SKM-1 treated with dmso at 0.1 percent for 144 hours (cell line): ENCODE measurements at regions not wholly inside any gene's neighbourhood (a gene's known extent, or its start where the extent isn't known, plus 50 kb on each side); places are given as distances from the start of the nearest gene placed in this dataset.
"Not testable (repeated sequence)": the region's sequence is repeated elsewhere in the genome, so short reads cannot be mapped to it uniquely, and the experiment has no call there.

ENCODE experiments used
- DNase-seq: peaks from one replicate; lab custom pipeline; 2025; ENCODE audit not compliant: unreplicated experiment; lab: John Stamatoyannopoulos, UW

DNA sequence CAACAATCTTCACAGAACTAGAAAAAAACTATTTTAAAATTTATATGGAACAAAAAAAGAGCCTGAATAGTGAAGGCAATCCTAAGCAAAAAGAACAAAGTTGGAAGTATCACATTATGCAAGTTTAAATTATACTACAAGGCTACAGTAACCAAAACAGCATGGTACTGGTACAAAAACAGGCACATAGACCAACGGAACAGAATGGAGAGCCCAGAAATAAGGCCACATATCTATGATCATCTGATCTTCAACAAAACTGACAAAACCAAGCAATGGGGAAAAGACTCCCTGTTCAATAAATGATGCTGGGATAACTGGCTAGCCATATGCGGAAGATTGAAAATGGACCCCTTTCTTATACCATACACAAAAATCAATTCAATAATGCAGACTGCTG lies 74.4 kb upstream of the RTN4 start:
- not testable (repeated sequence) for DNase-seq

- no peak for DNase-seq
Measured at GRCh38 chr2:55123851-55124269, 73.6 kb upstream of the RTN4 start.

- no peak for DNase-seq
Measured at GRCh38 chr2:55120634-55121359, 70.5 kb upstream of the RTN4 start.

GRCh38 chr2:55119711-55120487 lies 69.6 kb upstream of the RTN4 start:
- no peak for DNase-seq

DNA sequence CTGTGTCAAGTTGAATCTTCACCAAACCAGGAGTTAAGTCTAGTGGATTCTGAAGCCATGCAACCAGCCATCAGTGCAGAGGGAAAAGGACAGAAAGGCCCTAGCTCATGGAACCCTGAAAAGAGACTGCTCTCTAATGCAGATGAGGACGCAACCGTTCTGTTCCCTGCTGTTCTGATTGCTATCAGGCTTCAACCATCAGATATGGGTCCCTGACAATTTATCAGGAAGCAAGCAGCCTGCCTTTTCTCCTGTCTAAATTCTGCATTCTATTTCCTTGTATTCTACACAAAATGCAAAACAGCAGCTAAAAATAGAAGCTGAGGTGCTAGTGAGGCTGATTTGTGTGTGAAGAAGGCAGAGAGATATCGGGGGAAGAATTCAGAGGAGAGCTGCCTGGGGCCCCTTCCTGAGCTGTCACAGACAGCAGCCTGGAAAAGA lies 68.4 kb upstream of the RTN4 start:
- no peak for DNase-seq

DNA sequence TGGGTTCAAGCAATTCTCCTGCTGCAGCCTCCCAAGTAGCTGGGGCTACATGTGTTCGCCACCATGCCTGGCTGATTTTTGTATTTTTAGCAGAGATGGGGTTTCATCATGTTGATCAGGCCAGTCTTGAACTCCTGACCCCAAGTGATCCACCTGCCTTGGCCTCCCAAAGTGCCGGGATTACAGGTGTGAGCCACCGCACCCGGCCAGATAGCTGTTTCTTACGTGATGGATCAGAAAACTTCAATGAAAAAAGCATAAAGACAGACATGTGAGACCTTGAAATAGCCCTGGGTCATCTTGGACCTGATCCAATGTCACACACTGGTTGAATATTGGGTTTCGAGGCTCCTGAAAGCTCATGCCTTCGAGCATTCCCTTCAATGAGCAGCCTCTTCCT lies 66.7 kb upstream of the RTN4 start:
- no peak for DNase-seq

GRCh38 chr2:55116598-55116964 lies 66.3 kb upstream of the RTN4 start:
- no peak for DNase-seq

DNA sequence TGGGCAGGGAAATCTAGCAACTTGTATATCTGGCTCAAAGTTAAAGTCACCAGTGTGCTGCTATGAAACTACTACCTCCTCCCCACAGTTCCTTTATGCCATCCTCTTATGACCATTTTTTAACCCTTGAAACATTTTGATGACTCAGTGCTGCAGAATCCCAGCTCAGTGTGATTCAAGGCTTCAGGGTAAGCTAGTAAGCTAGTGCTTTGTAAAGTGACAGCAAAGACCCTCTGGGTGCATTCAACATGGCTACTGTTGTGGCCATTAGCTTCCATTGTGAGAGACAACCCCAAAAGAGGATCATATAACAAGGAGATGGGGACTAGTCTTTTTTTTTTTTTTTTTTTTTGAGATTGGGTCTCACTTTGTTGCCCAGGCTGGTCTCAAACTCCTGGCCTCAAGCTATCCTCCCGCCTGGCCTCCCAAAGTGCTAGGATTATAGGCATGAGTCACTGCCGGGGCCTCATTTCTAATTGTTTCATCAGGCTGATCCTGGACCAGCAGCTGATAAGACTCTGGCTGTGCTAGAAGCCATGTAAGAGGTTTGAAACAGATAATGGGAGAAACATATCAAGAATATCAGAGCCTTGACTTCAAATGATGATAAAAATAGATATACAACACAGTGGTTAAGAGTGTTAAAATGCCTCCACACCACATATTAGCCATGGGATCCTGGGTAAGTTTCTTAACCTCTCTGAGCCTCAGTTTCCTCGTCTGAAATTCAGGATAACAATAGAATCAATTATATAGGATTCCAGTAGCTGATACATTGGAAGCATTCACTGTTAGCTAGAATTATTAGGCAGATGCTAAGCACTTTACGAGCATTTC lies 65.7 kb upstream of the RTN4 start:
- DNase-seq = no peak

DNA sequence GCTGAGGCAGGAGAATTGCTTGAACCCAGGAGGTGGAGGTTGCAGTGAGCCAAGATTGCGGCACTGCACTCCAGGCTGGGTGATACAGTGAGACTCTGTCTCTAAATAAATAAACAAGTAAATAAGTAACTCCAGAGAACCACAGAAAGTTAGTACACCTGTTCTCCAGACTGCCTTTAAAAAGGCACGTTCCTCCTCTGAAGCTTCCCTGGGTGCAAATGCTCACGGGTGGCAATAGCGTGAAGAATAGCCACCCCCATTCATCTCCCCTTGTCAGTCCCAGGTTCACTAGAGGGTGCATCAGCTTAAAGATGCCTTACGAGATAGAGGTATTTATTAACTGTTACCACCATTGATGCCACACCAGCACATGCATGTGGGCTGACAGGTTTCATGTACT lies 64.3 kb upstream of the RTN4 start:
- no peak for DNase-seq

- no peak for DNase-seq
Measured at GRCh38 chr2:55114082-55114481, 63.8 kb upstream of the RTN4 start.

- DNase-seq = peak; percentile 88
Measured at GRCh38 chr2:55112229-55113031, 62.2 kb upstream of the RTN4 start.

- peak; percentile 95 for DNase-seq
Measured at GRCh38 chr2:55111570-55112228, 61.4 kb upstream of the RTN4 start.

DNA sequence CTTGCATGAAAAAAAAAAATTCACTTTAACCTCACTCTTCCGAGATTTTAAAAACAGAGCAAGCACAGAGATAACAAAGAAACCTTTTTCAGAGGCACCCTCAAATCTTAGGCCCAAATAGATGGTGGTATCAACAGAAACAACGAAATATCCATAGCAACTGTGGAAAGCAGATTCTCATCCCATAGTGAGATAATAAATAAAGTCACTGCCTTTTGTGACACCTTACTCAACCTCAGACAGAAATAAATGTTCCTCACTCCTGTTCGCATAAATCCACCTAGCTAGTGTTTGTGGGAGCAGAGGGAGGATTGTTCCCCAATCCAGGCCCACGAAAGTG lies 60.9 kb upstream of the RTN4 start:
- no peak for DNase-seq

DNA sequence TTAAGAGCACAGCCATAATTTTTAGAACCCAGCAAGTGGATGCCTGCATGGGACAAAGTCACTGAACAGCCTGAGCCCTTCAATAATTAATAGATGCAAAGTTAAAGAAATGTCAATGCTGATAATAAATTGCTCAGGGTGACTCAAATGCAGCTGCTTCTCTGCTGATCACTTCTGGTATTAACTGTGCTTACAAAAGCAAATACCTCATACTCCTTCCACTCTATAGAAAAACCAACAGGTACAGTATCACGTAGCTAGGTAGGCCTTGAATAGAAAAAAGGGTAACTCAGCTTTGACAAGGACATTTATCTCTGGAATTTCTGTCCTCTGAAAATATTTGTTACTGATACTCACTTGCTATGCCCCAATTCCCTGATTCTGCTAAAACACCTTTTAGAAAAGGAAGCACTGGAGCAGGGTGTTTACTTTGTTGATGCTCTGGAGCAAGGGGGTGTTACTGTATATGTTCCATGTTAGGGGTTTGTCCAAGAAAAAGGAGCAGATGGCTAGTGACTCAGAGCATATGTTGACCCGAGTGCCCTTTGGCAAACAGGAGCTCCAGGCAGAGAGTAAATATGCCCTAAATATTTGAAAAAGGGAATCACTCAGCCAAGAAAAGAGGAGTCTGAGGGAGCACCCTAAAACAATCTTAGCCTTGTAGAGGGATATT lies 59.1 kb upstream of the RTN4 start:
- no peak for DNase-seq

DNA sequence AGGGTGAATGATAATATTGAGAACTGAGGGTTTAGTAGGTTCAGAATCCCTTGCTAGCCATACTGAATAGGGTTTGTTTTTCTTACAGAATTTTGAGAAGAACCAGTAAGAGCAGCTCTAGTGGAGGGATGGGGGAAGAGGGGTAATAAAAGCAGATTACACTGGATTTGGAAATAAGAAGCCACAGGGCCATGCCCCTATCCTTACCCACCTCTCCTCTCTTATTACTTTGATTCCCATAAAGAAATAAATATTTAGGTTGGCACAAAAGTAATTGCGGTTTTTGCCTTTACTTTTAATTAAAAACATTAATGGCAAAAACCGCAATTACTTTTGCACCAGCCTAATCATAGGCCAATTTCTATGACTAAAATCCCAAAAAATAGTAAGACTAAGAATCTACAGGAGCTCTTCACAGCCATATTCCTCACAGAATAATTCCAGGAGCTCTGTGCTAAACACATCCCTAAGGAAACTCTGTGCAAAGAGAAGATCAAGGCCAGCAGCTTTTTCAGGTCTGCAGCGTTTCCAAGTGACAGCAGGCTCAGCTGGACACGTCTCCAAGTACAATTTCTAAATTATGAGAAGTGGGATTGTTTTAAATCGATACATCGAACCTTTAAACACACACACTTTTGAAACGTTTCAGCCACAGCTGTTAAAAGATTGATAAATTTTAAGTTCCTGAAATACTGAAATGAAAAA lies 58.4 kb upstream of the RTN4 start:
- no peak for DNase-seq

- DNase-seq = no peak
Measured at GRCh38 chr2:55107436-55107835, 57.2 kb upstream of the RTN4 start.

- DNase-seq = no peak
Measured at GRCh38 chr2:55106148-55106547, 55.9 kb upstream of the RTN4 start.

- DNase-seq = no peak
Measured at GRCh38 chr2:55105456-55105855, 55.2 kb upstream of the RTN4 start.

GRCh38 chr2:55103046-55103445 lies 52.8 kb upstream of the RTN4 start:
- DNase-seq = no peak
